DND-41 (cell line): ENCODE measurements at regions not wholly inside any gene's neighbourhood (a gene's known extent, or its start where the extent isn't known, plus 50 kb on each side); places are given as distances from the start of the nearest gene placed in this dataset.
"Not testable (repeated sequence)": the region's sequence is repeated elsewhere in the genome, so short reads cannot be mapped to it uniquely, and the experiment has no call there.

Experiments
- ATAC-seq: fragments of 200-7000 bp; cut with Tn5 transposase; 3 replicates; pipeline ENCODE4 v1.9.1; 2021; ENCODE audit warnings: low read depth; ENCODE audit not compliant: insufficient read depth
- DNase-seq: peaks from one replicate; pipeline ENCODE4 v3.0.0-alpha.2; 2020
- H2AFZ ChIP-seq: 2 replicates; pipeline ENCODE4 v1.6.0; 2012; ENCODE audit warnings: low read depth, low read length
- H3K27ac ChIP-seq: 2 replicates; pipeline ENCODE4 v1.5.1; 2012; ENCODE audit warnings: low read length, inconsistent platforms
- H3K27me3 ChIP-seq: fragments of 200-600 bp; sonication (generic); 2 replicates; pipeline ENCODE4 v1.6.0; 2012; ENCODE audit warnings: low read length, mild to moderate bottlenecking, inconsistent platforms; ENCODE audit not compliant: insufficient read depth, poor library complexity
- H3K36me3 ChIP-seq: 2 replicates; pipeline ENCODE4 v1.5.1; 2012; ENCODE audit warnings: low read length, inconsistent platforms; ENCODE audit not compliant: insufficient read depth
- H3K4me1 ChIP-seq: 2 replicates; pipeline ENCODE4 v1.5.1; 2012; ENCODE audit warnings: mild to moderate bottlenecking, low read length; ENCODE audit not compliant: insufficient read depth
- H3K4me2 ChIP-seq: 2 replicates; pipeline ENCODE4 v1.6.0; 2012; ENCODE audit warnings: mild to moderate bottlenecking, moderate library complexity, low read length, inconsistent platforms; ENCODE audit not compliant: insufficient read depth
- H3K4me3 ChIP-seq, 2 experiments: fragments of 200-600 bp in 1 of 2; shearing (Covaris generic) in 1 of 2; 2 replicates each; pipeline ENCODE4 v1.5.1; 2012 to 2016; ENCODE audit warnings: inconsistent platforms in 2 of 2, low read length in 2 of 2, mild to moderate bottlenecking in 2 of 2, low read depth in 1 of 2, moderate library complexity in 1 of 2
- H3K79me2 ChIP-seq: 2 replicates; pipeline ENCODE4 v1.6.0; 2012; ENCODE audit warnings: low read length, inconsistent platforms; ENCODE audit not compliant: insufficient read depth
- H3K9ac ChIP-seq: 2 replicates; pipeline ENCODE4 v1.6.0; 2012; ENCODE audit warnings: low read depth, mild to moderate bottlenecking, inconsistent platforms, low read length, moderate library complexity
- H3K9me3 ChIP-seq: 2 replicates; pipeline ENCODE4 v1.5.1; 2012; ENCODE audit warnings: low read length, moderate library complexity, mild to moderate bottlenecking, inconsistent platforms; ENCODE audit not compliant: insufficient read depth, severe bottlenecking
- H4K20me1 ChIP-seq: 2 replicates; pipeline ENCODE4 v1.6.0; 2012; ENCODE audit warnings: low read length; ENCODE audit not compliant: insufficient read depth
- CTCF ChIP-seq: IDR thresholded peaks from 2 replicates; pipeline ENCODE4 v1.5.1; 2012; ENCODE audit warnings: borderline replicate concordance, low read length, moderate library complexity, mild to moderate bottlenecking; ENCODE audit not compliant: poor library complexity, severe bottlenecking; ENCODE audit errors: extremely low read depth
- EZH2 ChIP-seq: IDR thresholded peaks from 3 replicates; pipeline ENCODE4 v1.6.1; 2012; ENCODE audit warnings: borderline replicate concordance, low read depth, mild to moderate bottlenecking, moderate library complexity, low read length, inconsistent platforms; ENCODE audit not compliant: severe bottlenecking

GRCh38 chr3:187811585-187812250 lies 66.5 kb upstream of the BCL6 start:
- Histone ChIP-seq H3K4me2 (no peak overlapping the region), H3K27ac (no peak overlapping the region), H3K9ac (no peak overlapping the region), H4K20me1 (no peaks in the 10 kb centered on the region), H3K79me2 (no peaks in the 10 kb centered on the region), H2AFZ (no peak overlapping the region), H3K4me1 (no peaks in the 10 kb centered on the region), H3K36me3 (no peaks in the 10 kb centered on the region), H3K4me3 (no peak overlapping the region), H3K27me3 (no peaks in the 10 kb centered on the region), H3K9me3 (no peaks in the 10 kb centered on the region)
- TF ChIP-seq EZH2: no peak
- TF ChIP-seq CTCF: no peak
- no peak for ATAC-seq
- no peak for DNase-seq

- no peak overlapping the region for H3K27ac ChIP-seq
- no peaks in the 10 kb centered on the region for H3K36me3 ChIP-seq
- H2AFZ ChIP-seq: no peak overlapping the region
- H3K4me2 ChIP-seq: no peak overlapping the region
- H4K20me1 ChIP-seq: no peaks in the 10 kb centered on the region
- no peak overlapping the region for H3K4me3 ChIP-seq
- no peaks in the 10 kb centered on the region for H3K4me1 ChIP-seq
- no peaks in the 10 kb centered on the region for H3K27me3 ChIP-seq
- DNase-seq: no peak
- ATAC-seq: no peak
- TF ChIP-seq EZH2: no peak
- no peak for TF ChIP-seq CTCF
- H3K79me2 ChIP-seq: no peaks in the 10 kb centered on the region
- H3K9ac ChIP-seq: no peak overlapping the region
- no peaks in the 10 kb centered on the region for H3K9me3 ChIP-seq
These were observed 67.2 kb upstream of the BCL6 start for GRCh38 chr3:187812496-187812895.

- Histone ChIP-seq H3K36me3 (no peaks in the 10 kb centered on the region), H3K4me3 (no peak overlapping the region), H3K27me3 (no peaks in the 10 kb centered on the region), H3K9me3 (no peaks in the 10 kb centered on the region), H3K4me2 (no peak overlapping the region), H3K79me2 (no peaks in the 10 kb centered on the region), H4K20me1 (no peaks in the 10 kb centered on the region), H3K4me1 (no peaks in the 10 kb centered on the region), H2AFZ (no peak overlapping the region), H3K27ac (no peak overlapping the region), H3K9ac (no peak overlapping the region)
- ATAC-seq (no peak), DNase-seq (no peak)
- TF ChIP-seq CTCF (no peak), EZH2 (no peak)
These were observed 67.9 kb upstream of the BCL6 start for GRCh38 chr3:187813198-187813597.

- H3K36me3 ChIP-seq, ATAC-seq, H4K20me1 ChIP-seq, H3K9me3 ChIP-seq, H3K4me2 ChIP-seq, H3K27ac ChIP-seq, H3K79me2 ChIP-seq, H2AFZ ChIP-seq, H3K27me3 ChIP-seq, DNase-seq, H3K9ac ChIP-seq, H3K4me3 ChIP-seq: not testable (repeated sequence)
- peaks cover 12% of the 10 kb centered on the region for H3K4me1 ChIP-seq
These were observed 72.5 kb upstream of the BCL6 start for GRCh38 chr3:187817766-187818165.
